HG03025 (cell line): ENCODE measurements at regions not wholly inside any gene's neighbourhood (a gene's known extent, or its start where the extent isn't known, plus 50 kb on each side); places are given as distances from the start of the nearest gene placed in this dataset.
A peak's percentile ranks its signal among the peaks of the same experiment; 100 is the strongest.

Experiments used
- ATAC-seq: cut with Tn5 transposase; IDR thresholded peaks from one replicate; pipeline ENCODE4 v1.9.1; 2021; ENCODE audit warnings: mild to moderate bottlenecking, moderate library complexity; ENCODE audit not compliant: unreplicated experiment, low FRiP score

DNA sequence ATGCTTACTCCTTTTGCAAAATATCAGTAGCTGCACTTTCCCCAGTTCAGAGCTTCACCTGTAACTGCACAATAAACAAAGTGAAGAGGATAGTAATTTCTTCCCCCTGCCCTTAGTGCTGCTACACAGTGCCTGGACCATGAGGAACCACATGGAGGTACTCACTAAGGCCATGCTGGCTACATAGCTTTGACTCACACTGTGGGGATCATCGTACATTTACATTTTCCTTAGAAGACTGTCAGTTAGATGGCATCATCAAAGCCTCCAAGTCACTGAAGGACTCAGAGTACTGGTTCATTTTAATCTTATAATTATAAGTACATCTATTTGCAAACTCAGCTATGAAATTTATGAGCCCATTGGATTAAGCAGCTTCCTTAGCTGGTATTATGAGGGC, 1416.5 kb upstream of the CELF4 start:
- ATAC-seq, result no peak

DNA sequence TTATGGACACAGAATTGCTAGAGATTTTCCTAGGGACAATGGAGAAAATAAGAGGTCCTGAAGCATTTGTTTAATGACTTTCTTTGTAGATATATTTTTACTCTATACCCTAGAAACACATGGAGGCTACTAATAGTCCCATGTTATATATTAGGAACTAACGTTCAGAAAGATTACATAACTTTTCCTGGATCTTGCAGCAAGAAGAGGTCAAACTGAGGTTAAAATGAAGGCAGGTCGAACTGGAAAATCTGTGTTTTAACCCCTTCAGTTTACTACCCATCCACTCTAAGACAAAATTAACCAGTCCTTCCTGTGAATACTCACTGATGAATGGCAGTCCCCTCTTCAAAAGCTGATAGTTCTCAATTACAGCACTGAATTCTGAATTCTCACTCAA, 1415.8 kb upstream of the CELF4 start:
- ATAC-seq, result no peak

DNA sequence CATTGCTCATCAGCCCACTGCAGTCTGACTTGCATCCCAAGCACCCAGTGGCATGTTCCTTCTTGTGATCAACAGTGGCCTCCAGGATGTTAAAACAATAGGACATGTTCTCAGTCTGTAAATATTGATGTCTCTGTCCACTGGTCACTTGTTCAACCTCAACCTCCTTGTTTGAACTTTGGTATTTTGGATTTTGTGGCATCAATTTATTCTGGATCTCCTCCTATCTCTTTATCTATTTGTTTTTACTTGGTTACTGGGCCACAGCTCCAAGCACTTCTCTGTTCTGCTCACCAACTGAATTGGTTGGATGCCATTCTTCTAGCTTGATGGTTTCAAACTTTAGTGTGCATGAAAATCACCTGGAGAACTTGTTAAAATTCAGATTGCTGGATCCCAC, 1414.8 kb upstream of the CELF4 start:
- ATAC-seq, result no peak

DNA sequence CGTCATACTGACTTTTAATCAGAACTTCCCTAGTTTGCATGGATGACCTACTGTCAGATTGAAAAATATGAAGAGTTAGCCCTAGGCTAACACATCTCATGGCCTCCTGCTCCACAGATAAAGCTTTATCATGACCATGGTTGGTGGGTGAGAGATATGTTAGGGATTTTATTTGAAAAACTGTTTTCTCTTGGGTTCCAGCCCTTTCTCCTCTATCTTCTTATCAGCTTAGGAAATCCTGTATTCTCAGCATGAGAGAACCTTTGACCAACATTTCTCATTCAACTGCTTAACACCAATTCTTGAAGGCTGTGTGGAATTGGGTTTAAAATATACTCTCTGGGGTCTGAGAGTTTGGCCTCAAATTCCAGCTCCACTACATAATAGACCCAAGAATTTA, 1407.0 kb upstream of the CELF4 start:
- no peak for ATAC-seq

DNA sequence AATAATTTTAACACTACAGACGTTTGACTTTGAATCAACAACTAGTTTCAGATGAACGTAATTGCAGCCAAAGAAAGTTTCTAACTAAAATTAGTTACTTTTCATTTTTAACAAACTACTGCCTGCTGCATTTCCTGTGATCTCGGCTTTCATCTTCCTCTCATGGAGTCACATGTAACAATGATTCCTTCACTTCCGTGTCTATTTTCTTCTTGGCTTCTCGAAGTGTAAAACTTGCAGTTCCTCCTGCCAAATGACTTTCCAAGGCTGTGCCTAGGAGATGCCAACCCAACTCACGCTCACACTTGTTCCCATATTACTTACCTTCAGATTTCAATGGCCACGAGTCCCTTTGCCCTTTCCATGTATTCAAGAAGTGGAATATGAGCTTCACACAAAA, 1406.3 kb upstream of the CELF4 start:
- ATAC-seq, result no peak

DNA sequence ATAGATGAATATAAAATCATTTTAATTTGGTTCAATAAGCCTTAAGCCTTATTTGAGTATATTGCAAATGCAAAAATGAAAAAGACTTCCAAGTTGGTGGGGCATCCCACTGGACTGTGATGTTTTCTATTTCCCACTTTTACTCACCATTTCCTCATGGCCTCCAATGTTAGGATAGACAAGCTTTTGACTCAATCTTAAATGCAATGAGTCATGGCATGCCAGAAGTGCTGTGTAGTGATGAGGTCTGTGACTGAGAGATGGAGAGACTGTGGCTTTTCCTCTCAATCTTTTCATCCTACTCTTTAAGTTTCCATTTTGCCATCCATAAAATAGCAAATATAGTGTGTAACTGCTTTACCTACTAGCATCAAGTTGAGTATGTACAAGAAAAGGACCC, 1401.2 kb upstream of the CELF4 start:
- no peak for ATAC-seq

DNA sequence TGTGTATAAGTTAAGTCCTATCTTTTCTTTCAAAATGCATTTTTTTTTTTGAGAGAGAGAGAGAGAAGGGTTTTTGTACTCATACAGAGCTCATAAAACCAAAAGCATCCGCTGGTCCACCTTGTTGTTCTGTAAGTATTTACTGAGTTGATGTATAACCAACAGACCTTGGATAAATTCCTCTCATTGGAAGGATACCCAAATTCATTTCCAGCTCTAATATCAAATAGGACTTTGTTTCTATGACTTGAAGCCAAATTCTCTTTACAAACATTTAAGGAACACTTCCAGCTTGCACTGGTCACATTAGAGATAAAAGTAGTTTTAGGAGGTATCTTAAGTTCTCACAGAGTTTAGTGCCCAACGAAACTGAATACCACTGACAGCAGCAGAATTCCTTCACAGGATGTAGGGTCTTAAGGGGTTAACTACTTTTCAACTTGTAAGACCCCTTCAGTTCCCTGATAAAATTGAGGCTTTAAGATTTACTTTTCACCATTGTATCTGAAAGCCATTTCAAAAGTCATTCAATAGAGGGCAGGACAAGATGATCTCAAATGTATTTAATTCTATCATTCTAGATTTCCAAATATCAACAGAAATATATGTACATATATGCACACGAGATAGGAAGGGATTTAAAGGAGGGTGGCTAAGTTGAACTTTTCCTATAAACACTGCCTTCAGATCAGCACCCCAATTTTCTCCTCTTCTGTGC, 1398.5 kb upstream of the CELF4 start:
- no peak for ATAC-seq

DNA sequence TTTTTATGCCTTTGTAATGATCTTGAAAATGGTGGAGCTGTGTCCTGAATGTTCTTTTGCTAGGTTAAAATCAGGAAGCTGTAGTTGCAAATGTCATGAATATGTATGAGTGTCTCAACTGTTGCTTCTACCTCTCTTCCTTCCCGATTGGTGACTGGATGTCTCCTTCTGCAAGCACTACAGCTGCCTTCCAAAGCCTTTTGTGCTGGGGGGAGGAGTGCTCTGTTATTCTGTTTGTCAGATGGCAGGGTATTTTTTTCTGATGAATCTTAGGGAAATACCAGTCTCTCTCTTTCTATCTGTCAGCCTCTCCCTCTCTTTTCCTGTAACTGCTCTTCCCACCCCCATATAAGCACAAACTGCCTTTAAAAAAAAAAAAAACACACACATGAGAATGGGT, 1396.3 kb upstream of the CELF4 start:
- ATAC-seq, result no peak

DNA sequence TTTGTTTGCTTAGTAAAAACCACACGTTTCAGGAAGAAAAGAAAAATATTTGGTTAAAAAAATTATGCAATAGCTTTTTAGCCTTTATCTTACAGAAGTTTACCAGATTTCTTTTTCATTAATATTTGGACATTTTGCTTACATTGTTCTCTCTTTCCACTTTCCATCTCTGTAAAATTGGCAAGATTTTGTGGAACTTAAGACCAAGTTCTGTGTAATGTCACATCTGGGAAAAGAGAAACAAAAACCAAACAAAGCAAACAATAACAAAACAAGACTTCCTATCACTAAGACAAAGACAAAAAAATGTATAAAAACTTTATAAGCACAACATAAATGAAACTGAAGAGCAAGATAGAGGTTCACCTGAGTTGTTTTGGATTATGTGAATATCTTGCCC, 1392.1 kb upstream of the CELF4 start:
- ATAC-seq, result no peak

DNA sequence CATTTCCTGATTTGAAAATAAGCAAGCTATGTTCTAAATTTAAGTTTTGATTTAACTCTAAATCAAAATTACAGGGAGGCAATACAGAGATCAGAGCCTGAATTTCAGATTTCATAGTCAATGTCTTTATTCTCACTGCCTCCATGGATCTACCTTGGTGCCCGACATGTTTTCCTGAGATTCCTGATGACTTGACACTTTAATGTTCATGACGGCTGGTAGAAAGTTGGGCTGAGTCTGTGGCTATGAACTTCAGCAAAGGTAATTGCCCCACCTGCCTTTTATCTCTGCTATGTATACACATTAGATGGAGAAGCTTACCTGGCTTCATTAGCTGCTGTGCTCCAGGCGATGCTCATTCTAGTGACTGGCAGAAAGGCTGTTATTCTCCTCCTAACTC, 1390.5 kb upstream of the CELF4 start:
- no peak for ATAC-seq

DNA sequence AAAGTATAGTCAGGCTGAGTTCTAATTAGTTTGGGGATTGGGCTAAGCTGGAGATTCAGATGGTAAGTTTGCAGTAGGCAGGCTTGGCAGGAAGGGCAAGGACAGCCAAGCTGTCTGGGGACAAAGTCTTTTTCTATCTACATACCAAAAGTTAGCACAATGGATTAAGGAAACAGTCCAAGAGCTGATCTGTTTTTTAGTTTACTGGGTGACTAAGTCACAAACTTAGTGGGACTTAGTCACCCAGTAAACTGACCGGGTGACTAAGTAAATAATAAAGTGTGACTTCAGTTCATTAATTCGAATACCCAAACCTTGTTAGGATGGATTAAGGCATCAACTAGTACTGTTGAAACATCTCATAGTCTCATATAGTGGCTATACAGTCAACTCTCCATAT, 1386.0 kb upstream of the CELF4 start:
- ATAC-seq, result no peak

DNA sequence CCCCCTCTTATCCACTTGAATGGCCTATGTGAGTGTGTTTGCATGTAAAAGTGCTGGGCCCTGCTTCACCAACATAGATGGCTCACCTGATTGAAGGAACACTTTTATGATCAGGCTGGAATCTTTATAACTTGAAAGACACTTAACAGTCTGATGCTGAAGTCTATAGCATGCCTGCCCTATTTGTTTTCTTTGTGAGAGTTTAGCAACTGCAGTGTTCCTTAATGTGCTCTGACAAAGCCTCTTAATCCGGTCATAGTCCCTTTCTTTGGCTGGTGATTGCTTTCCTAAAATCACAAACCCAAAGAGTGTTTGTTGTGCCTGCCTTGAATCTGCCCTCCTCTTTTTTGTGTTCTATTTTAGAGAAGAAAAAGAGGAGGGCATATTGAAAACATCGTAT, 1382.8 kb upstream of the CELF4 start:
- no peak for ATAC-seq

DNA sequence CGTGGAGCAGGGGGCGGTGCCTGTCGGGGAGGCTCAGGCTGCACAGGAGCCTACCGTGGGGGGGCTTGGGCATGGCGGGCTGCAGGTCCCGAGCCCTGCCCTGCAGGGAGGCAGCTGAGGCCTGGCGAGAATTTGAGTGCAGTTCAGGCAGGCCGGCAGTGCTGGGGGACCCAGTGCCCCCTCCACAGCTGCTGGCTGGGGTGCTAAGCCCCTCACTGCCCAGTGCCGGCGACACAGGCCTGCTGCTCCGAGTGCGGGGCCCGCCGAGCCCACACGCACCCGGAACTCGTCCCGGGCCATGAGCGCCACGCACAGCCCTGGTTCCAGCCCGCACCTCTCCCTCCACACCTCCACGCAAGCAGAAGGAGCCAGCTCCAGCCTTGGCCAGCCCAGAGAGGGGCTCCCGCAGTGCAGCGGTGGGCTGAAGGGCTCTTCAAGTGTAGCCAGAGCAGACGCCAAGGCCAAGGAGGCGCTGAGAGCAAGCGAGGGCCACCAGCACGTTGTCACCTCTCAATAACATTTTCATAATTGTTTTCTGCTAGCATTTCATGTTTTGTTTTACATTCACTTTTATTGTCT, 1378.9 kb upstream of the CELF4 start:
- no peak for ATAC-seq

DNA sequence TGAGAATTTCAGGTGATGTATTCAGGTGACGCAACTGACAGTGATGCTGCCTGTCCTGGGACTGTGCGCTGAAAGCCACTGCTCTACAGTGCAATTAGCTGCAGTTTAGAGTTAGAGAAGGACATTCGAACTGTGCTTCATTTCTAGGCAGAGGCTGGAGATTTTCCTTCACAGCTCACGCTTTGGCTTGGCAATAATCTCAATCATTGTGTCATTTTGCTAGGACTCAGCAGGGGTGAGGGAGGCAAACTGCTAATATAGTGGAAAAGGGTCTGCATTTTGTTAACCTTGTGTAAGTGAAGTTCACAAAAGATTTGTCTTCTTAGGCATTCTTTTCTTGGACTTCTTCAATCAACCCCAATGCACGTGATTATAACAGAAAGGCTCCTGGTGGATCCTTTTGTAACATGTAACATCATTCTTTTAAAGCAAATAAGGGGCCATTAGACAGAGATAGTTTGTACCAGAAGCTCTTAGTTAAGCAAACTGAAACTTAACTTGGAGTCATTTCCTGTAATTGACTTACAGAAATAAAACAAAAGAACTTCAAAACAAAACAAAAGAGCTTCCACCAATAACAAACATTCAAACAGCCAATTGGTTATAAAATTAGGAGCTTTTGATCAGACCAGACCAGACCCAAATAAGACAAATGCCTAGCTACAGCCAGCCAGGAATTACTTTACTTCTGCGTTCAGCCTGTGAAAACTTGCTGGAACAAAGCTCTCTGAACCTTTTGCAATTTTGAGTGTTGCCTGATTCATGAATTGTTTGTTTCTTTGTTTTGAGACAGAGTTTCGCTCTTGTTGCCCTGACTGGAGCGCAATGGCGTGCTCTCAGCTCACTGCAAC, 1376.3 kb upstream of the CELF4 start:
- ATAC-seq, result no peak

DNA sequence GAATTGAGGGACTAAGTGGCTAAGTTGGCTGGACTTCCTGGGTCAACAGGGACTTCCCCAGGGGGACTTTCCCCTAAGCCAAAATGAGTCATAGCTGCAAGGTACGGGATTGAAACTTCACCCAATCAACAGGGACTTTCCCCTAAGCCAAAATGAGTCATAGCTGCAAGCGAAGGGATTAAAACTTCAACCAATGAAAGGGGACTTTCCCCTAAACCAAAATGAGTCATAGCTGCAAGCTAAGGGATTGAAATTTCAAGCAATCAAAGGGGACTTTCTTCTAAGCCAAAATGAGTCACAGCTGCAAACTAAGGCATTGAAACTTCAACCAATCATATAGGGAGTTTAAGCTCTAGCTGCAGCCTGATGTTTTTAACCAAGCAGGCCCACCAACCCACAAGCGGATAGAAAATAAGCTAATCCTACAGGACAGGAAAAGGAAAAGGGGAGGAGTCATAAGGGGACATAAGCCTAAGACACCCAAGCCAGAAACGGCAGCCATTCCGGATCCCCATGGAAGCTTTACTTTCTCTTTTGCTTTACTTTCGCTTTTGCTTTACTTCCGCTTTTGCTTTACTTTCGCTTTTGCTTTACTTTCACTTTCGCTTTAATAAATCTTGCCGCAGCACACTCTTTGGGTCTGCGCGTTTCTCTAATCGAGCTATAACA, 1375.4 kb upstream of the CELF4 start:
- ATAC-seq, result peak; percentile 60

DNA sequence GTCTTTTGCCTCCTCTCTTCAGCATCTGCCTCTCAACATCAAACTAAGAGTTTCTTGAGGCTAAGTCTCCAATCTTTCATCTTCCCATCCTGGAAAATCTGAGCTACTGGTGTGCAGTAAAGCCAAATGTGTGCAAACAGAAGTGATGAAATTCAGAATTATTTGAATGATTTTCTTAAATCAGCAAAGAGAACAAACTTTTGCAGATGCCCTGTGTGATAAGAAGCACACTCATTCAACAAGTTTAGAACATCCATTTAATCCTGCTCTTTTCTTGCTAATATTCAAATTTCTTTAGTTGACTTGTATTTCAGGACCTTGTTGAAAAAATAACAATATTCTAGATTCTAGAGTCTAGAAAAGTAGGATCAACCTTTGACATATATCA, 1374.9 kb upstream of the CELF4 start:
- peak; percentile 11 for ATAC-seq

DNA sequence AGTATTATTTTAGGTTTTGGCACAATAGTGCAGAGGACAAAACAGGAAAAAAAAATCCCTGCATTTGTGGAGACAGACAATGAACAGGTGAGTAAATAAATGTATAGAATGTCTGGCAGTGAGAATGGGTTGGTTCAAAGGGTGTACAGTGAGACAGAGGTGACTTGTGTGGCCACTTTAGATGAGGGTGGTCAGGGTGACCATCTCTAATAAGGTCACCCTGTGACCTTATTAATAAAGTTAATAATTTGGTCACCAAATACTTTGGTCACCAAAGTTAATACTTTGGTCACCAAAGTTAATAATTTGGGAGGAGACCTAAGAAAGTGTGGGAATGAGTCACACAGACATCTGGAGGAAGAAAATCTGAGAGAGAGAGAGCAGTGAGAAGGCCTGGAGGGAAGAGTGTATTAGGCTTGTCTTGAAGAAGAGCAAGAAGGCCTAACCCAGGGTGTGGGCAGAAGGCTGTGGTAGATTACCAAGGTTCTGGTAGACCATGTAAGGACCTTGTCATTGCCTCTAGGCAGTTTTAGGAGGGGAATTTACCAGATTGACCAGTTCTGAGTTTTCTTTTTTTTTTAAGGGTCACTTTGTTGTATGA, 1368.4 kb upstream of the CELF4 start:
- no peak for ATAC-seq

DNA sequence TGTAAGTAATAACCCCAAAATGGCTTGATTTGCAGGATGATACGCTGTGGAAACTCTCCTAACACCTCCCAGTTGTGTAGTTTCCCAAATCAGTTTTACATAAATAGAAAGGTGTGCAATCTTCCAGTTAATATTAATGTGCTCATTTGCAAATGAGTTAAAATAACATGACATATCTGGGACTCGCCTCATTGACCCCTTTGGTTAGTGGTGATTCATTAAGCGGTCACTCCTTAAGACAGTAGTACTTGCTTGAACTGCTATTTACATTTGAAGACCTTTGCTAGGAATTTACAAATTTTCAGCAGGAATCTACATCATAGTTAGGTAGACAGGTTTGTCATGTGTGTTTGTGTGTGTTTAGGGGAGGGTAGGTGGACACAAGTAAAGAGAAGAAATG, 1367.7 kb upstream of the CELF4 start:
- ATAC-seq, result no peak

DNA sequence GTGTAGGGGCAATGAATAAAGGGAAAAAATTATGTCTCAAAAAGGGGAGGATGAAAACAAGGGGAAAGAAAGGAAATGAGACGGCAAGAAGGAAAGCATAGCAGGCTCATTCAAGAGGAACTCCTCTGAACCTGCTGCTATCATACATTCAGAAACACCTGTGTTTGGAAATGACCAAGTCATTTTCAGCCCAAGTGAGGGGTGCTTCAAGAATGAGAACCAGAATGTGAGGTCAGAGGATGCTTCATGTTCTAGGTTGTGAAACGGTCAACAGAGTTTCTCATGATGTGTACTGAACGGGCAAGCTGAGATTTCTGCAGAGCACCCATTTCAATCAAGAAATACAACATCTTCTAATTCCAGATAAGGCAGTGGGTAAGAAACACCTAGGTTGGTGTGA, 1367.2 kb upstream of the CELF4 start:
- peak; percentile 75 for ATAC-seq

DNA sequence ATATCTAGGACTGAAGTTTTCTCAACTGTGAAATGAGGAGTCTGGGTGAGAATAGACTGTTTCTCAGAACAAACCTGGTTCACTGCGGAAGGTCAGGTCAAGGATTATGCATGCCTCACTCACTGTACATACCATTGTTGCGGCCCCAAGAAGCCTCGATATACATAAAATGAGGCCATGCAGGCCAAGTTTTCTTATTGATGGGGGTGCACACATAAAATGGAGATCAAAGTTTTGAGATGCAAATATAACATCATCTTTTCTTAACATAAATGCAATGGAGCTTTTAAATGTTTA, 1366.1 kb upstream of the CELF4 start:
- ATAC-seq, result no peak
